Activated naive CD4-positive, alpha-beta T cell treated with anti-CD3 and anti-CD28 coated beads, Interleukin-2, amount 50 U/mL, for 72 hours (primary cell): ENCODE measurements at regions not wholly inside any gene's neighbourhood (a gene's known extent, or its start where the extent isn't known, plus 50 kb on each side); places are given as distances from the start of the nearest gene placed in this dataset.

Experiments
- ATAC-seq, 2 donors: fragments of 150-1000 bp; cut with Tn5 transposase; 2 replicates each; pipeline ENCODE4 v1.10.0; 2021; ENCODE audit warnings: mild to moderate bottlenecking in 2 of 2, moderate library complexity in 2 of 2
- DNase-seq, 2 donors: peaks; one replicate each; pipeline ENCODE4 v3.0.0; 2021 to 2022; ENCODE audit warnings: low spot score in 2 of 2
- H3K27ac Mint-ChIP-seq, 2 donors: one replicate each; pipeline ENCODE4 v1.8.0; 2022; ENCODE audit warnings: mild to moderate bottlenecking in 2 of 2, mixed read lengths in 2 of 2
- H3K36me3 Mint-ChIP-seq, 2 donors: one replicate each; pipeline ENCODE4 v1.8.0; 2022; ENCODE audit warnings: mixed read lengths in 2 of 2
- H3K9me3 Mint-ChIP-seq, 2 donors: one replicate each; pipeline ENCODE4 v1.8.0; 2022; ENCODE audit warnings: mixed read lengths in 2 of 2

DNA sequence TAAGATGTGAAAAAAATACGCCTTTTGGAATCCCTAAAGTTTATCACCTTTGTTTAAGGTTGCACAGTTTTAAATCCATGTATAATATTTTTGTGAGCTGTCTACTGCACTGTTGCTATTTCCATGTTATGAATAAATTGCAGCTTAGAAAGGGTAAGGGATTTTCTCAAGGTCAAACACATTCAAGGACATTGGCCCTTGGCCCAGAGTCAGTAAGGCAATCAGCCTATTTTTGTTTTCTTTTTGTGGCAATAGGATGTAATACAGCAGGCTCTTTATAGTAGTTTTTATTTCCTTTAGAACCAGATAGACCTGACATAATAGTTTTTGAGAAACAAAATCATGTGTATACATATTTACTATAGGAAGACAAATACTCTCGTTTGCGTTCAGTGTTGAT lies 219.8 kb downstream of the ACTR3B start:
- DNase-seq: no peak
- no peak for ATAC-seq
- H3K9me3 Mint-ChIP-seq: no peaks in the 10 kb centered on the region
- no peaks in the 10 kb centered on the region for H3K36me3 Mint-ChIP-seq
- H3K27ac Mint-ChIP-seq: no peak overlapping the region

DNA sequence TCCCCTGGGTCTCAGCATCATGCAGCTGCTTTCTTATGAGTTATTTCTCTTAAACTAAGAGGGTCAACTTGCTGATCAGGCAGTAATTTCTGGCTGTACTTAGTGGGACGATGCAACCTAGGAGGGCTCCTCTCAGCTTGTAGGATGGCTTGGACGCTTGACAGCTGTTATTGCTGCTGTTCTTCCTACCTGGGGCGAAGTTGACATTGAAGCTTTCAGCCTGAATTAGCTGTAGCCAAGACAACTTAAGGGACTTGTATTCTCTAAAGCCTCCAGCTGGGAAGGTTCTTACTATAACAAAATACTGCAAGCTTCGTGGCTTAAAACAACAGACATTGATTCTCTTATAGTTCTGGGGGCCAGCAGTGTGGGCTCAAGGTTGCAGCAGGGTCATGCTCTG lies 224.9 kb downstream of the ACTR3B start:
- no peaks in the 10 kb centered on the region for H3K36me3 Mint-ChIP-seq
- no peak for ATAC-seq
- no peaks in the 10 kb centered on the region for H3K9me3 Mint-ChIP-seq
- H3K27ac Mint-ChIP-seq: no peak overlapping the region
- DNase-seq: no peak

DNA sequence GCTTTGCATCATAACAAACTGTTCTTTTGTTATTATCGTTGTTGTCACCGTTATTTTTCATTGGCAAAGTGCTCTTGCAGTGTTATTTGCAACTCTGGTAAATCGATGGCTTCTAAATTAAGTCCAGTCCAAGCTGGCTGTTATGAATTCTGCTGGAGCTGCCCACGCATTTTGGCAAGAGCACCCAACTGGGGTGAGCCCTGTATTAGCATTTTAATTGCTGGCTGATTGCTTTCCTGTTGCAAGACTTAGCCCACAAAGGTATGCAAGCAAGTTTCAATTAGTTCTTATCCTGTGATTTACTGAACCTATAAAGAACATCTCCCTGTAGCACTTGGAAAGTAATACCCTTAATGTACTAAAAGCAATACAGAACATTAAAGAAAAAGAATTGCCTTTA lies 226.8 kb downstream of the ACTR3B start:
- H3K27ac Mint-ChIP-seq: no peak overlapping the region
- no peaks in the 10 kb centered on the region for H3K9me3 Mint-ChIP-seq
- ATAC-seq: no peak
- no peak for DNase-seq
- no peaks in the 10 kb centered on the region for H3K36me3 Mint-ChIP-seq

DNA sequence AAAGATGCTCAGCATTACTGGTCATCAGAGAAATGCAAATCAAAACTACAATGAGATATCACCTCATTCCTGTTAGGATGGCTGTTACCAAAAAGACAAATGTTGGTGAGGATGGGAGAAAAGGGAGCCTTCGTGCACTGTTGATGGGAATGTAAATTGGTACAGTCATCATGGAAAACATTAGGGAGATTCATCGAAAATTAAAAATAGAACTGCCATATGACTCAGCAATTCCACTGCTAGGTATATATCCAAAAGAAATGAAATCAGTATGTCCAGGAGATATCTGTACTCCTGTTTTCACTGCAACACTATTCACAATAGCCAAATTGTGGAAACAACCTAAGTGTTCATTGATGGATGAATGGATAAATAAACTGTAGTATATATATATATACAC lies 228.1 kb downstream of the ACTR3B start:
- Mint-ChIP-seq H3K27ac (no peak overlapping the region), H3K36me3 (no peaks in the 10 kb centered on the region), H3K9me3 (no peaks in the 10 kb centered on the region)
- DNase-seq: no peak
- no peak for ATAC-seq

DNA sequence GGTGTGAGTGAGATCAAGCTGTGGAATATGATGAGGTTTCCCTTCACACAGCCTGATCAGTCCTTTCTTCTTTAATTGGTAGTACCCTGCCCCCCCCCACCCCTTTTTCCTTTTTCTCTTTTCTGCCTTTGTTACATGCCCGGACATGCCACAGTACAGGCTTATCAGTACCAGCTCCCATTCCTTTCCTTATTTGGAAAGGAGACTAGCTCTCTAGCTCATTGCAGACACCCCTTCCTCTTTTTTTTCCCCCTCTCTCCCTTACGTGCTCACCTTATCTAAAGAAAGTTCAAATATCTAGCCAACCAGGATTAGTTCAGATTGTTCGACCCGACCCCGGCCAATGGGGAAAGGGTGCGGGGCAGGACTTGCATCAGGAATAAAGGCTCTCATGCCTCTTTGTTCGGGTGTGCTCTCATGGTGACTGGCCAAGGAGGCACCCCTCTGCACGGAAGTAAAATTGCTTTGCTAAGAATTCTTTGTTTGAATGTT lies 230.4 kb downstream of the ACTR3B start:
- Mint-ChIP-seq H3K27ac (peak overlapping the region in 1 of 2 donors; percentile 55), H3K9me3 (no peaks in the 10 kb centered on the region), H3K36me3 (no peaks in the 10 kb centered on the region)
- no peak for DNase-seq
- peak in 1 of 2 donors; percentile 24 for ATAC-seq

DNA sequence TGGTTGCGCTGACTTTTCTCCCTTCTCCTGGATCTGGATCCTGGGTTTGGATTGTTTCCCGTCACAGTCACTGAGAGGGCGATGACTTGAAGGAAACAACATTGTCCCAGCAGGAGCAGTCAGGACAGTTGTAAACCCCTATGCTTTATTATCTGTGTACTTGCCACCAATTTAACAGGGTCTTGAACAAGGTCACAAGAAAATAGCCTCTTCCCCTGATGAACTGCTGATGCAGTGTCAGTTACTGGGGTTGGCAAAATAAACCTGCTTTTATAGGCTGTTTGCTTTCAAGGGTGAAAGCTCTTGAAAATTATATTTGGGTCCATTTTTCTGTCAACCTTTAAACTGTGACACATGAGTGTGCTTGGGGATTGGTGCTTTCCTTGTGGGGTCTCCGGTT lies 238.9 kb downstream of the ACTR3B start:
- H3K36me3 Mint-ChIP-seq: peaks cover 9 to 13% of the 10 kb centered on the region in 2 donors
- no peak overlapping the region for H3K27ac Mint-ChIP-seq
- ATAC-seq (no peak), DNase-seq (no peak)
- peaks cover 0 to 3% of the 10 kb centered on the region in 2 donors for H3K9me3 Mint-ChIP-seq

DNA sequence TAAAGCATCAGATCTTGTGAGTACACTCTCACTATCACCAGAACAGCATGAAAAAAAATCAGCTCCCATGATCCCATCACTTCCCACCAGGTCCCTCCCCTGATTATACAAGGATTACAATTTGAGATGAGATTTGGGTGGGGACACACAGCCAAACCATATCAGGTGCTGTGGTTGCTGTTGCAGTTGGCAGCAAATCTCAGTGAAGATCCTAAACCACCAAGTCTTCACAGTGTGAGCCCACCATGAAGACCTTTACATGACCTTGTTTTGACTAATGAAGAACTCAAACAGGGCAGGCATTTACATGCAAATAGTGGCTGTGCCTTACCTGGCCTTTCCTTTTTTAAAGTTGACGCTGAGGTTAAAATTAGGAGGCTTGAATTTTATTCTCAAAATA lies 242.6 kb downstream of the ACTR3B start:
- no peak for DNase-seq
- H3K9me3 Mint-ChIP-seq: peaks cover 0 to 3% of the 10 kb centered on the region in 2 donors
- peaks cover 9 to 13% of the 10 kb centered on the region in 2 donors for H3K36me3 Mint-ChIP-seq
- no peak overlapping the region for H3K27ac Mint-ChIP-seq
- ATAC-seq: no peak

DNA sequence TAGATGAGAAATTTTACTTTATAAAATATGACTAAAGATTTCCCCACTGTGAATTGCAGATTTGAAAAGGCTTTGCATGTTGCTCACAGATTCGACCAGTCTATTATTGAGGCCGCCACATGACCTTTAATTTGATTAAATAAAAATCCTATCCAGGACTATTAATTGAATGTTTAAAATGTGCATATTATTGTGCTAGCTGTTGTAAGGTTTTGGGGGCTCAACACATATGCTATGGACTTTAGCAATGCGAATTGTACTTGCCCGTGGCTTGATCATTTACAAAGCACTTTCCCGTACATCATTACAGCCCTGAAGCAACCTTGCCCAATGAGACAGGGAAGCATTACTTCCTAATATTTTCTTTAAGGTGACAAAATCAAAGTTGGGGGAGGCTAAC lies 243.0 kb downstream of the ACTR3B start:
- Mint-ChIP-seq H3K9me3 (peaks cover 0 to 3% of the 10 kb centered on the region in 2 donors), H3K27ac (no peak overlapping the region), H3K36me3 (peaks cover 9 to 13% of the 10 kb centered on the region in 2 donors)
- DNase-seq: no peak
- no peak for ATAC-seq

DNA sequence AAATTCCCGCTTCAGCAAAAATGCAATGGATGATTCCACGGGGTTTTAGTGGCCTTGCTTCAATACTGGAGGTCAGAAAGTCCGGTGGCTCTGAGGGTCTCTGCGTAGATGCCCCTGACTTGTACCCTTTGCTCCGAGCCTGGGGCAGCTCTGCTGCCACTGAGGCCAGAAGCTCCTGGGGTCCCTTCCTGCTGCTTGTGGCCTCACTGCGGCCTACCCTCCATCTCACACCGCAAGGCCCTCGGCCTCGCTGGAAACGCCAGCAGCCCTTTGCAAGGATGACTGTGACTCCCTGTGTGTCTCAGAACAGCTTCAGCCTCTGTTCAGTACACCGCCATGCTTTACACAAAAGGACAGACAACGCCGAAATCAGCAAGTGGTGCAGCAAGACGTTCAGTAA lies 244.8 kb downstream of the ACTR3B start:
- Mint-ChIP-seq H3K36me3 (peaks cover 9 to 13% of the 10 kb centered on the region in 2 donors), H3K27ac (no peak overlapping the region), H3K9me3 (peaks cover 0 to 3% of the 10 kb centered on the region in 2 donors)
- no peak for ATAC-seq
- no peak for DNase-seq

DNA sequence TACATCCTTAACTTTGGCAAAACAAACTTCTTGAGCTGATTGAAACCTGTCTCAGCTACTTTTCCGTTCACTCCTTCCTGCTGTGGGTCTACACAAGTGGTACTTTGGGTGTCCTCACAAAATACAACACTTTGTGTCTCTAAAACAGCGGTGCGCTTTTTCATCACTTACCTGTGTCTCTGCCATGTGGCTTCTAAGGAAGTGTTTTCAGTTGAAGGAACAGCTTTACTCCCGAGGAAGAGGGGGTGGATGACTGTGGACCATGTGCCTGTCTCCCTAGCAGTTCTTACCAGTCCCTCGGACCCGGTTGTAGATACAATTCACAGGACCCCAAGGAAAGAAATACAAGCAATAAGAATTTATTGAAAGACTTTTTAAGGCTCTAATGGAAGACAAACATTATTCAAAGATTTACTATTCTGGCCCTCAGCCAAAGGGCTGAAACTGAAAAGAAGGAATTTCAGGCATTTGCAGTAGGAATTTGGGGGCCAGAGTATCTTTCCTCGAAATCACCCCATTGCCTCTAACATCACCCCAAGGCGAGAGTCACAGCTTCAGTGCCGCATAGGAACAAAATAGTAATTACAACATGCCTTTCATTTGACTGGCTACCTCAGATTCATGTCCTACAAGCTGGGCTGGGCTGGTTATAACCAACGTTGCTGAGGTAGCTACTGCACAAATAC lies 246.3 kb downstream of the ACTR3B start:
- peaks cover 7% of the 10 kb centered on the region in 2 donors for H3K36me3 Mint-ChIP-seq
- ATAC-seq (no peak), DNase-seq (no peak)
- peaks cover 0 to 3% of the 10 kb centered on the region in 2 donors for H3K9me3 Mint-ChIP-seq
- H3K27ac Mint-ChIP-seq: no peak overlapping the region

DNA sequence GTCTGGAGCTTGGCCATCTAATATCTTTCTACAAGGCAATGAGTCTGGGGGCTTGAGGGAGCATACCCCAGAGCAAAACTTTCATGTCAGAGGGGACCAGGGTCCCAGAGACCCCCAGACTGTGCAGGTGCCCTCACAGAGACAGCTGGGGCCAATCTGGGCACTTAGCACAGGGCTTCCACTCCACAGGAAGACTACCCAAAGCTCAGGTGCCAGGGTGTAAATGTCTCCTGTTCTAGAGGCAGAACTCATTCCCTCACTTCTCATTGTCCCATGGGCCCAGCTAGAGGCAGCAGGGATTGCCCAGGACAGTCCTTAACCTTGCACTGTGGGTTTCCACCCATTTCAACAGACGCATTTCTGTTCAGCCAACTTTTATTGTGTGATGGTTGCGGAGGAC lies 246.9 kb downstream of the ACTR3B start:
- DNase-seq (no peak), ATAC-seq (no peak)
- Mint-ChIP-seq H3K9me3 (peaks cover 0 to 1% of the 10 kb centered on the region in 2 donors), H3K27ac (no peak overlapping the region), H3K36me3 (peaks cover 1 to 2% of the 10 kb centered on the region in 2 donors)

DNA sequence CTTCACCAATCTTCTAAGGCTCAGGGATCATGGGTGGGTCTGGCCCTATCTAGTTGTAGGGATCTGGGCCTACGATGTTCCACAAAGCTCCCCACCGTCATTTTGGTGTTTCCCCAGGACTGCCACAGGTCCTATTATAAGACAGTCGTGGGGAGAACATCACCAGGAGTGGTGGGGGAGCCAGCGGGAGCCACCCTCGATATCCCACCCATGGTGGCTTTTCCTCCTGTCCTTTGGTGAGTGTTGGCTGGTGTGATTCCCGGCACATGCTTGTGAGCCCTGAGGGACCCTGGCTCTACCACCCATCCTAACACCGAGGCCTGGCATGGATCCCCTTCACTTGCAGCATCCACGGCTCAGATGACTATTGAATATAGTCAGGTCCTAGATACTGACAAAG lies 247.4 kb downstream of the ACTR3B start:
- Mint-ChIP-seq H3K27ac (no peak overlapping the region), H3K36me3 (no peaks in the 10 kb centered on the region), H3K9me3 (no peaks in the 10 kb centered on the region)
- ATAC-seq (no peak), DNase-seq (no peak)

DNA sequence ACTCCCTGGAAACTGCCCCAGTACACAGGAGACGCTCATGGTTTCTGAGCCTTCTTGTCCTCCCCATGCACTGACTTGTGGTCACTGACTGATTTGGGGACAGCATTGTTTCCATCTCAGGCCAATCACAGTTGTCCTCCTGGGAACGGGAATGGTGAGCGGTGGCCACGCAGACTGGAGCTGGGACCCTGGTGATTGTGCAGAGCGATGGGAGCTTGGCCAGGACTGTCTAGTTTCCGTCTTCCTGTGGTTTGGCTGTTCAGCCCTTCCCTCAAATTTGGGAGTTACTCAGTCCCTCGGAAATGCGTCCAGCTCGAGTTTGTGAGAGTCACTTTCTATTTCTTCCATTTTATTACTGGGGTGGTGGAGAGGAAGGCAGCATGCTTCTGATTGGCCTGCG lies 250.9 kb downstream of the ACTR3B start:
- ATAC-seq (no peak), DNase-seq (no peak)
- Mint-ChIP-seq H3K9me3 (no peaks in the 10 kb centered on the region), H3K27ac (no peak overlapping the region), H3K36me3 (no peaks in the 10 kb centered on the region)

DNA sequence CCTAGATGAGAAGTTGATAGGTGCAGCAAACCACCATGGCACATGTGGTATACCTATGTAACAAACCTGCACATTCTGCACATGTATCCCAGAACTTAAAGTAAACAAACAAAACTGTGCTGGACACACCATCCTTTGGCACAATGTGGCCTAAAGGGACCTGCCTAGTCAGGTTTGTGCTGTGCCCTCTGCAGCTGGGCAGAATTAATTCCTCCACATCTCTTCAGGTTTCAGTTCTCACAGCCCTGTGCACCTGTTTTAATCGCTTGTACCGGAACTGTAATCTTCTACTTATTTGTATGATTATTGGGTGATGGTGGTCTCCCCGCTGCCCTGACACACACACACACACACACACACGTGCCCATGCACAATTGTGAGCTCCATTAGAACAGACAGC lies 252.7 kb downstream of the ACTR3B start:
- no peak for DNase-seq
- Mint-ChIP-seq H3K9me3 (no peaks in the 10 kb centered on the region), H3K27ac (no peak overlapping the region), H3K36me3 (no peaks in the 10 kb centered on the region)
- ATAC-seq: no peak

DNA sequence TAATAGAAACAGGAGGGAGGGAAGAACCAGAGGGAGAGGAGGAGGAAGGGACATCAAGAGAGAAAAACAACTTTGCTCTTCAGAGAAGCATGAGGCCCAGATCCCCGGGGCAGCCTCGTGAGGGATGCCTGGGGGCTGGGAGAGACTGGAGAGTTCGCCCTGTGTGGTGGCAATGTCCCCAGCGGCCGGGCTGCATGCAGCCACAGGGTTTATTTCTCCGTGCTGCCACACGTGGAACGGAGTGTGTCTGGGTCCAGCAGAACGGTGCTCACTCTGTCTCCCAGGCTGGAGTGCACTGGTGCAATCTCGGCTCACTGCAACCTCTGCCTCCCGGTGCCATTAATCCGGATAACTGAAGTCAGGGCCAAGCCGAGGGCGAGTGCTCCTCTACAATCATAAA lies 257.7 kb downstream of the ACTR3B start:
- ATAC-seq (no peak), DNase-seq (no peak)
- no peak overlapping the region for H3K27ac Mint-ChIP-seq
- no peaks in the 10 kb centered on the region for H3K9me3 Mint-ChIP-seq
- H3K36me3 Mint-ChIP-seq: no peaks in the 10 kb centered on the region

DNA sequence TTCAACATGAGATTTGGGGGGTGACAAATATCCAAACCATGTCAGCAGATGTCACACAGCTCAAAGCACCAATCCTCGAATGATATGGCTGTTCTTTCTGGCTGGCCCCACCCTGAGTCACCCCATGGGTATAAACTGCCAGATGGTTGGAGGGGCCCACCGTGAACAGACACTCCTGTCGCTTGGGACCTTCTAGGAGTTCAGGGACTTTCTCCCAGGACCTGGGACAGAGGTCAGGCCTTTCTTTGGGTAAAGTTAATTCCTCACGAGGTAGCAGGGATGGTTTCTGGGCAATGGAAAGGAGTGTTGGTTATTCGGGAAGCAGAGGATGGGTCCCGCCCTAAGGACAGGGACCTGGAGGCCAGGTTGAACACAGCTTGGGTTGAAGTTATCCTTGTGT lies 262.0 kb downstream of the ACTR3B start:
- Mint-ChIP-seq H3K9me3 (no peaks in the 10 kb centered on the region), H3K36me3 (no peaks in the 10 kb centered on the region), H3K27ac (no peak overlapping the region)
- DNase-seq (no peak), ATAC-seq (no peak)

DNA sequence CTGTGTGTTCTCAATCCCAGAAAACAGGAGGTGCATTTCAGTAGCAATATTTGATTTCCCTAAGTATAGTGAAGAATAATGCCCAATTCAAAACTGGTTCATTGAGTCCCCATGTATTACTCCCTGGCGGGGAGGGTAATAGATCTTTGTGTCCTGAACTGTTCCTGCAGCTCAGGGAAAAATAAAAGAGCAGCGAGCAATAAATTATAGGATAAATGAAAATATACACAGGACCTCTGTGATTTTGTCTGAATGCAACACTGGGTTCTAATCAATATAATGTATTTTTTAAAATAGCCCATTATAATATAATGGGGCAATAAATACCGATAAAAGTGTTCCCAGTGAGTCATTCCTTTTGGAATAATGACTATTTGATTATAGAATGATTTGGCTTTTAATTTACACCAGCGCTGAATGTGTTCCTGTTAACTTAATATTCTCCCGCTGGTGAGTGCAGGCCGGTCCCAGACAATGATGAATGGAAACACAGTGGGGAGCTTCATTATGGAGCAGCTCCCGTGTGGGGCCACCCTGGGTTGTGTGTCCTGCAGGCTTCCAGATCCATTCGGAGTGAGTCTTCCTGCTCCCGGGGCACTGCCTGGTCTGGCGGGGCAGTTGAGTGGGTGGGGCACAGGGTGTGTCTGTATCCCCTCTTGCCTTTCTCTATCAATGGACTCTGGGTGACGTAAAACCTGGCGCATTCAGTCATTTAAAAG lies 263.1 kb downstream of the ACTR3B start:
- DNase-seq (no peak), ATAC-seq (no peak)
- no peaks in the 10 kb centered on the region for H3K9me3 Mint-ChIP-seq
- peak overlapping the region in 1 of 2 donors; percentile 13 for H3K27ac Mint-ChIP-seq
- H3K36me3 Mint-ChIP-seq: no peaks in the 10 kb centered on the region

DNA sequence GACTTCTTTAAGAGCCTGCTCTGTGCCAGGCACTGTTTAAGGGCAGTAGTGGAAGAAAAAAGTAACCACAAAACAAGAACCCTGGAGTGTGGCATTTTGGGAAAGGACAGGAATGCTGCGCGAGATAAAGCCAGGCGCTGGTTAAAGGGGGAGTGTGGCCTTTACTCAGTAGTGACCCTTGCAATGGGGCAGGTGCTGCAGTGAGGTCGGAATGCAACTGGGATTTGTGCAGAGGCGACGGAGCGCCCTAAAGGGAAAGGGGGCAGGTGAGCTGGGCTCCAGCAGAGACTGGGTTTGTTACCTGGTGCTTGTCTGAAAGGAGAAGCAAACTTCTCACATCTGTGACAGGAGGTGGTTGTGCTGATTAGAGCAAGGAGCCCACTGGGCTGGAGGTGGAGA lies 263.6 kb downstream of the ACTR3B start:
- DNase-seq (no peak), ATAC-seq (no peak)
- Mint-ChIP-seq H3K9me3 (no peaks in the 10 kb centered on the region), H3K36me3 (no peaks in the 10 kb centered on the region), H3K27ac (peak overlapping the region in 1 of 2 donors; percentile 13)
